H1 (cell line): ENCODE measurements at regions not wholly inside any gene's neighbourhood (a gene's known extent, or its start where the extent isn't known, plus 50 kb on each side); places are given as distances from the start of the nearest gene placed in this dataset.

ENCODE experiments used
- CTCF ChIA-PET: fragments of 300-600 bp; sonication (Branson Sonifier 250); formaldehyde crosslinking; loops from one replicate; lab custom pipeline; 2021; ENCODE audit not compliant: partially characterized antibody; lab: Charles Lee
- POLR2A ChIA-PET: fragments of 300-600 bp; sonication (Branson Sonifier 250); formaldehyde crosslinking; loops from one replicate; lab custom pipeline; 2021; ENCODE audit warnings: inconsistent platforms; ENCODE audit not compliant: partially characterized antibody; lab: Charles Lee
- DNase-seq, 2 experiments: peaks; one replicate each; pipeline versions ENCODE4 v3.0.0 to v3.0.0-alpha.2; 2010 to 2022; ENCODE audit warnings: low spot score in 2 of 2, low read depth in 1 of 2, mixed read lengths in 1 of 2
- FAIRE-seq: peaks from 2 replicates; lab custom pipeline; 2011; peaks lifted over from hg19 to GRCh38; lab: Jason Lieb, UNC
- H2AFZ ChIP-seq: 2 replicates; pipeline ENCODE4 v1.8.1; 2012; ENCODE audit warnings: low read length, inconsistent platforms
- H2AK5ac ChIP-seq: 2 replicates; pipeline ENCODE4 v1.6.1; 2013; ENCODE audit warnings: low read depth, low read length
- H2BK120ac ChIP-seq: replicated peaks from 2 replicates; pipeline ENCODE3; 2013; ENCODE audit warnings: low read depth, low read length, inconsistent platforms
- H2BK12ac ChIP-seq: 2 replicates; pipeline ENCODE4 v1.6.1; 2013; ENCODE audit warnings: low read depth, low read length
- H2BK15ac ChIP-seq: 2 replicates; pipeline ENCODE4 v1.6.1; 2013; ENCODE audit warnings: low read length
- H2BK20ac ChIP-seq: 2 replicates; pipeline ENCODE4 v1.6.1; 2013; ENCODE audit warnings: low read length
- H2BK5ac ChIP-seq: 2 replicates; pipeline ENCODE4 v1.6.1; 2013; ENCODE audit warnings: low read depth, low read length
- H3K14ac ChIP-seq: 2 replicates; pipeline ENCODE4 v1.6.1; 2013; ENCODE audit warnings: inconsistent platforms; ENCODE audit not compliant: insufficient read length
- H3K18ac ChIP-seq: 2 replicates; pipeline ENCODE4 v1.6.1; 2013; ENCODE audit warnings: low read length; ENCODE audit errors: extremely low read depth
- H3K23ac ChIP-seq: 2 replicates; pipeline ENCODE4 v1.6.1; 2013; ENCODE audit warnings: inconsistent platforms; ENCODE audit not compliant: insufficient read length
- H3K23me2 ChIP-seq: 2 replicates; pipeline ENCODE4 v1.6.1; 2013; ENCODE audit warnings: low read depth, low read length
- H3K27ac ChIP-seq: 2 replicates; pipeline ENCODE4 v1.6.1; 2011; ENCODE audit warnings: low read depth, low read length, inconsistent platforms
- H3K27me3 ChIP-seq, 4 experiments: replicated peaks in 1 of 4; 1 replicate in 1 of 4; 2 replicates in 3 of 4; pipeline versions ENCODE4 v1.6.1 to v1.8.1; 2011 to 2013; ENCODE audit warnings: low read length in 3 of 4, mild to moderate bottlenecking in 3 of 4, inconsistent platforms in 2 of 4, mixed read lengths in 2 of 4, moderate library complexity in 1 of 4; ENCODE audit not compliant: control insufficient read depth in 3 of 4, insufficient read depth in 3 of 4; ENCODE audit errors: extremely low read depth in 1 of 4
- H3K36me3 ChIP-seq, 4 experiments: 2 replicates each; pipeline versions ENCODE4 v1.6.1 to v1.8.1; 2011 to 2013; ENCODE audit warnings: mild to moderate bottlenecking in 4 of 4, low read length in 3 of 4, moderate library complexity in 2 of 4, control low read depth in 1 of 4, inconsistent platforms in 1 of 4; ENCODE audit not compliant: insufficient read depth in 4 of 4, control insufficient read depth in 2 of 4
- H3K4ac ChIP-seq: replicated peaks from 2 replicates; pipeline ENCODE3; 2013; ENCODE audit warnings: low read length, low read depth, mixed read lengths, inconsistent platforms; ENCODE audit not compliant: insufficient read length
- H3K4me1 ChIP-seq, 4 experiments: replicated peaks in 1 of 4; 1 replicate in 1 of 4; 2 replicates in 3 of 4; pipeline versions ENCODE4 v1.6.1 to v1.8.1; 2011 to 2013; ENCODE audit warnings: low read length in 3 of 4, inconsistent platforms in 2 of 4, mixed read lengths in 1 of 4; ENCODE audit not compliant: insufficient read depth in 4 of 4, control insufficient read depth in 3 of 4
- H3K4me2 ChIP-seq, 2 experiments: 2 replicates each; pipeline versions ENCODE4 v1.6.1 to v1.8.1; 2011 to 2013; ENCODE audit warnings: low read depth in 2 of 2, low read length in 2 of 2, control low read depth in 1 of 2, inconsistent platforms in 1 of 2, mild to moderate bottlenecking in 1 of 2; ENCODE audit not compliant: insufficient read depth in 1 of 2
- H3K4me3 ChIP-seq, 4 experiments: fragments of 200-600, 300-600 bp in 1 of 4; sonication (generic), shearing (Covaris generic), sonication (Bioruptor Twin) in 1 of 4; 2 replicates each; pipeline versions ENCODE4 v1.5.1 to v1.8.1; 2011 to 2016; ENCODE audit warnings: low read length in 4 of 4, low read depth in 3 of 4, control low read depth in 2 of 4, inconsistent platforms in 2 of 4, mild to moderate bottlenecking in 2 of 4, mixed read lengths in 1 of 4, moderate library complexity in 1 of 4; ENCODE audit not compliant: insufficient read depth in 2 of 4; ENCODE audit errors: extremely low read depth in 1 of 4
- H3K56ac ChIP-seq: replicated peaks from 2 replicates; pipeline ENCODE3; 2013; ENCODE audit warnings: low read depth, mild to moderate bottlenecking, mixed read lengths, low read length, inconsistent platforms; ENCODE audit not compliant: insufficient read length
- H3K79me1 ChIP-seq: 2 replicates; pipeline ENCODE4 v1.6.1; 2013; ENCODE audit warnings: low read depth, low read length, control low read depth
- H3K79me2 ChIP-seq, 2 experiments: 2 replicates each; pipeline versions ENCODE4 v1.6.1 to v1.8.1; 2012 to 2013; ENCODE audit warnings: low read length in 2 of 2, mild to moderate bottlenecking in 2 of 2, inconsistent platforms in 1 of 2; ENCODE audit not compliant: insufficient read depth in 2 of 2, control insufficient read depth in 1 of 2
- H3K9ac ChIP-seq, 4 experiments: replicated peaks in 1 of 4; 1 replicate in 1 of 4; 2 replicates in 3 of 4; pipeline versions ENCODE4 v1.6.1 to v1.8.1; 2011 to 2013; ENCODE audit warnings: low read depth in 3 of 4, low read length in 3 of 4, control low read depth in 2 of 4, mild to moderate bottlenecking in 2 of 4, moderate library complexity in 2 of 4, inconsistent platforms in 1 of 4; ENCODE audit errors: extremely low read depth in 1 of 4
- H3K9me3 ChIP-seq, 2 experiments: 2 replicates each; pipeline versions ENCODE4 v1.6.1 to v1.8.1; 2012 to 2013; ENCODE audit warnings: mild to moderate bottlenecking in 2 of 2, moderate library complexity in 2 of 2, control low read depth in 1 of 2, inconsistent platforms in 1 of 2, low read depth in 1 of 2, low read length in 1 of 2, mixed read lengths in 1 of 2; ENCODE audit not compliant: insufficient read depth in 2 of 2
- H4K20me1 ChIP-seq, 2 experiments: replicated peaks in 1 of 2; 2 replicates each; pipeline versions ENCODE3 to v1.8.1; 2011 to 2013; ENCODE audit warnings: inconsistent platforms in 2 of 2, low read length in 2 of 2, mild to moderate bottlenecking in 1 of 2; ENCODE audit not compliant: insufficient read depth in 2 of 2, control insufficient read depth in 1 of 2
- H4K5ac ChIP-seq: 2 replicates; pipeline ENCODE4 v1.6.1; 2013; ENCODE audit warnings: low read length, low read depth, mixed read lengths, inconsistent platforms; ENCODE audit not compliant: insufficient read length
- H4K8ac ChIP-seq: 2 replicates; pipeline ENCODE4 v1.8.0; 2013; ENCODE audit warnings: mild to moderate bottlenecking, moderate library complexity, low read length, inconsistent platforms; ENCODE audit not compliant: insufficient read depth; ENCODE audit errors: extremely low read depth
- H4K91ac ChIP-seq: replicated peaks from 2 replicates; pipeline ENCODE3; 2013; ENCODE audit warnings: low read length, mixed read lengths, inconsistent platforms; ENCODE audit not compliant: insufficient read length
- ATF3 ChIP-seq: IDR thresholded peaks from 2 replicates; pipeline ENCODE4 v1.6.1; 2011; ENCODE audit warnings: low read depth, mild to moderate bottlenecking, low read length; ENCODE audit not compliant: insufficient read depth
- RAD21 ChIP-seq, 2 experiments: IDR thresholded peaks in 1 of 2; conservative IDR thresholded peaks in 1 of 2; 2 replicates each; pipeline ENCODE4 v1.6.1; 2011; ENCODE audit warnings: low read depth in 2 of 2, low read length in 2 of 2, improper control_type of control experiment in 1 of 2, inconsistent platforms in 1 of 2, mild to moderate bottlenecking in 1 of 2, moderate library complexity in 1 of 2
- WGBS, 2 experiments: shearing (Covaris generic) in 1 of 2; methylation state at CpG; one replicate each; pipeline versions ENCODE4 v1.1.6 to v1.1.7; 2013 to 2015; ENCODE audit warnings: low lambda C conversion rate in 2 of 2, mixed read lengths in 2 of 2, inconsistent platforms in 1 of 2, low coverage in 1 of 2, missing lambda C conversion rate in 1 of 2; ENCODE audit not compliant: insufficient replicate concordance in 2 of 2, insufficient coverage in 1 of 2, insufficient read length in 1 of 2; ENCODE audit errors: extremely low coverage in 1 of 2, missing lambda C conversion rate in 1 of 2; 5-methylcytosine and 5-hydroxymethylcytosine counted together

GRCh38 chr1:215418876-215419447, 148.1 kb upstream of the KCTD3 start:
- no peak overlapping the region for H3K27ac ChIP-seq
- H3K18ac ChIP-seq, result no peak overlapping the region
- H2BK20ac ChIP-seq, result no peak overlapping the region
- no peak overlapping the region for H3K4me3 ChIP-seq
- no peak for FAIRE-seq
- H3K4me2 ChIP-seq, result no peak overlapping the region
- peak in 1 of 2 experiments; percentile 20; a peak in 1 of 4 replicates for TF ChIP-seq RAD21 (IDR thresholded peaks at IDR 0.05 in 1 of 2, conservative IDR thresholded peaks at IDR 0.05 in 1 of 2; ENCODE audit: low read depth in 2 of 2, low read length in 2 of 2)
- no peak for TF ChIP-seq ATF3
- TF ChIP-seq, all 59 proteins: peak for 1
- Histone ChIP-seq H3K36me3 (no peaks in the 10 kb centered on the region), H3K79me2 (no peaks in the 10 kb centered on the region), H3K27me3 (no peaks in the 10 kb centered on the region), H4K5ac (no peak overlapping the region), H3K23ac (no peak overlapping the region), H3K4me1 (peaks cover 0 to 4% (median 0%) of the 10 kb centered on the region in 4 experiments; a peak in 1 of 7 replicates), H3K23me2 (no peaks in the 10 kb centered on the region), H2AFZ (peak overlapping the region; percentile 55), H4K20me1 (no peaks in the 10 kb centered on the region), H3K56ac (no peak overlapping the region), H3K14ac (no peak overlapping the region), H2AK5ac (no peak overlapping the region), H3K9ac (no peak overlapping the region), H4K91ac (no peak overlapping the region), H3K9me3 (no peaks in the 10 kb centered on the region), H3K79me1 (no peaks in the 10 kb centered on the region), H2BK12ac (no peak overlapping the region), H3K4ac (no peak overlapping the region), H2BK5ac (peak overlapping the region; percentile 67; the same call in 1 of the 2 replicates), H2BK15ac (no peak overlapping the region; the same call in 1 of the 2 replicates), H2BK120ac (no peak overlapping the region), H4K8ac (no peak overlapping the region)
- ChIA-PET POLR2A (no interaction called here), CTCF (no interaction called here)
- WGBS, 2 experiments, result 84% methylated on average over 2 of the region's 2 CpGs; no CpG with 5 or more reads in 1 of the 2 experiments
- DNase-seq, result no peak
